ENCODE measurements at regions not wholly inside any gene's neighbourhood (a gene's known extent, or its start where the extent isn't known, plus 50 kb on each side); places are given as distances from the start of the nearest gene placed in this dataset.

DNA sequence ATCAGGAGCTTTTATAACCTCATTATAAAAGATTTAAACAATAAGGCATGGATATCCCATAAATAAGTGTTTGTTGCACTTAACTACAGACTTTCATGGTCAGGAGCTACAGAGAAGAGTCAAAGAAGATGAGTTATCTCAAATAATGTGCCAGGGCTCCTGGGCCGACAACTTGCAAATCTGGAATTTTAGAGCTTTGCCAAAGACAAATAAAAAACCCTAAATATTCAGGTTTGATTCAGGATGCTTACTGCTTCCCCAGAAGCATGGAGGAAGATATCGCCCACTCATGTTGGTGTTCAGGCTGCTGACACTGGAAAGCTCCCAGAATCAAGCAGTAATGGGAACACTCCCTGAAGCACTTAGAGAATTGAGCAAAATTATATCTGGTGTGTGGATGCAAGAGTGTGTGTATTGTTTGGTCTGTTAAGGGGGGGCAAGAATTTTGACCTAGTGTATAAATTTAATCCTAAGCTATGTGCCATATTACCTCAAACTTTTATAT lies 176.9 kb upstream of the ESRRG start:
- TF ChIP-seq POLR2A (IDR thresholded peaks at IDR 0.05; ENCODE audit: low read depth): no peak
- TF ChIP-seq, protein P1, sequence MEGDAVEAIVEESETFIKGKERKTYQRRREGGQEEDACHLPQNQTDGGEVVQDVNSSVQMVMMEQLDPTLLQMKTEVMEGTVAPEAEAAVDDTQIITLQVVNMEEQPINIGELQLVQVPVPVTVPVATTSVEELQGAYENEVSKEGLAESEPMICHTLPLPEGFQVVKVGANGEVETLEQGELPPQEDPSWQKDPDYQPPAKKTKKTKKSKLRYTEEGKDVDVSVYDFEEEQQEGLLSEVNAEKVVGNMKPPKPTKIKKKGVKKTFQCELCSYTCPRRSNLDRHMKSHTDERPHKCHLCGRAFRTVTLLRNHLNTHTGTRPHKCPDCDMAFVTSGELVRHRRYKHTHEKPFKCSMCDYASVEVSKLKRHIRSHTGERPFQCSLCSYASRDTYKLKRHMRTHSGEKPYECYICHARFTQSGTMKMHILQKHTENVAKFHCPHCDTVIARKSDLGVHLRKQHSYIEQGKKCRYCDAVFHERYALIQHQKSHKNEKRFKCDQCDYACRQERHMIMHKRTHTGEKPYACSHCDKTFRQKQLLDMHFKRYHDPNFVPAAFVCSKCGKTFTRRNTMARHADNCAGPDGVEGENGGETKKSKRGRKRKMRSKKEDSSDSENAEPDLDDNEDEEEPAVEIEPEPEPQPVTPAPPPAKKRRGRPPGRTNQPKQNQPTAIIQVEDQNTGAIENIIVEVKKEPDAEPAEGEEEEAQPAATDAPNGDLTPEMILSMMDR (IDR thresholded peaks at IDR 0.05): no peak
